Upper lobe of left lung (tissue), 6 donors: ENCODE measurements at regions not wholly inside any gene's neighbourhood (a gene's known extent, or its start where the extent isn't known, plus 50 kb on each side); places are given as distances from the start of the nearest gene placed in this dataset.
A peak's percentile ranks its signal among the peaks of the same experiment; 100 is the strongest.

Experiments used
- ATAC-seq, 2 donors: fragments of 200-7000 bp; cut with Tn5 transposase; one replicate each; pipeline ENCODE4 v1.9.1; 2022; ENCODE audit warnings: mild to moderate bottlenecking in 2 of 2, moderate library complexity in 2 of 2; ENCODE audit not compliant: low FRiP score in 2 of 2
- DNase-seq, 2 donors: peaks; one replicate each; pipeline ENCODE4 v3.0.0-alpha.2; 2019 to 2020
- H3K27ac ChIP-seq, 4 donors: fragments of 200-600 bp; sonication (generic); one replicate each; pipeline ENCODE4 v1.5.1; 2016 to 2019
- H3K27me3 ChIP-seq, 4 donors: fragments of 200-600 bp; sonication (generic); one replicate each; pipeline ENCODE4 v1.5.1; 2017 to 2019
- H3K36me3 ChIP-seq, 4 donors: fragments of 200-600 bp; sonication (generic); one replicate each; pipeline ENCODE4 v1.5.1; 2016 to 2019
- H3K4me1 ChIP-seq, 4 donors: fragments of 200-600 bp; sonication (generic); one replicate each; pipeline ENCODE4 v1.5.1; 2018 to 2019
- H3K4me3 ChIP-seq, 4 donors: fragments of 200-600 bp; sonication (generic); one replicate each; pipeline ENCODE4 v1.5.1; 2017 to 2019; ENCODE audit warnings: mild to moderate bottlenecking in 2 of 4, moderate library complexity in 1 of 4
- H3K9me3 ChIP-seq, 4 donors: fragments of 200-600 bp; sonication (generic); one replicate each; pipeline ENCODE4 v1.5.1; 2018 to 2019
- EP300 ChIP-seq, 4 donors: sonication (generic); formaldehyde crosslinking; IDR thresholded peaks; one replicate each; pipeline ENCODE4 v1.5.1; 2017; ENCODE audit warnings: antibody characterized with exemption in 4 of 4, control low read depth in 2 of 4
- POLR2A ChIP-seq, 4 donors: fragments of 450-650 bp; IDR thresholded peaks; one replicate each; pipeline ENCODE4 v1.5.1; 2016 to 2017; ENCODE audit warnings: antibody characterized with exemption in 4 of 4, mild to moderate bottlenecking in 2 of 4
- POLR2AphosphoS5 ChIP-seq, 2 donors: sonication (generic); formaldehyde crosslinking; IDR thresholded peaks; one replicate each; pipeline ENCODE4 v1.5.1; 2017; ENCODE audit warnings: antibody characterized with exemption in 2 of 2
- WGBS, 2 donors: methylation state at CpG; one replicate each; pipeline ENCODE4 v1.1.5; 2017 to 2018; 5-methylcytosine and 5-hydroxymethylcytosine counted together
- TF ChIP-seq, protein P1 (sequence below), 6 experiments: fragments of 450-650 bp in 4 of 6; fragments of 200-600 bp in 2 of 6; sonication (generic) in 2 of 6; IDR thresholded peaks; one replicate each; pipeline ENCODE4 v1.5.1; 2016 to 2019; ENCODE audit warnings: antibody characterized with exemption in 6 of 6
- donor health status: DM: no; HTN: no; CAD: no; lungs with moderate emphysema.
- donor health status: DM: no; HTN: yes; CAD: no; lungs with severe emphysema.

DNA sequence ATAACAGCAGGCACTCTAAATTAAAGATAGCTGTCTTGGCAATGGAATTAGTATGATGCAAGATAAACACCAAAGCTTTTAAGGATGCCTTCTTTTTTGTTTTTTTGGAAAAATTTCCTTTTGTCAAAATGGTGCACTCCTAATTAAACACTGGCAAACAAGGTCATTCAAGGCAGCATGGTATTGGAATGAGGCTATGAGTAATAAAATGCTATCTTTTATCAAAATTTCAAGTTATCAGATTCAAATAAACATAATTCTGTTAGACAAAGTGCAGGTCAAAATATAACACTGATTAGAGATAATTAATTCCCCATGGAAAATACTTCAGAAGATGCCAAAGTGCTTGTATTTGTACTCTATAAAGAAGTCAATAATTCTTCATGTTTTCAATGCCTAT is 514.1 kb downstream of the TENT5A start:
- Histone ChIP-seq H3K4me1 (no peaks in the 10 kb centered on the region), H3K36me3 (no peaks in the 10 kb centered on the region), H3K4me3 (no peak overlapping the region), H3K27ac (no peak overlapping the region), H3K9me3 (no peaks in the 10 kb centered on the region), H3K27me3 (no peaks in the 10 kb centered on the region)
- no peak for TF ChIP-seq POLR2AphosphoS5 (IDR thresholded peaks at IDR 0.05)
- TF ChIP-seq, protein P1, sequence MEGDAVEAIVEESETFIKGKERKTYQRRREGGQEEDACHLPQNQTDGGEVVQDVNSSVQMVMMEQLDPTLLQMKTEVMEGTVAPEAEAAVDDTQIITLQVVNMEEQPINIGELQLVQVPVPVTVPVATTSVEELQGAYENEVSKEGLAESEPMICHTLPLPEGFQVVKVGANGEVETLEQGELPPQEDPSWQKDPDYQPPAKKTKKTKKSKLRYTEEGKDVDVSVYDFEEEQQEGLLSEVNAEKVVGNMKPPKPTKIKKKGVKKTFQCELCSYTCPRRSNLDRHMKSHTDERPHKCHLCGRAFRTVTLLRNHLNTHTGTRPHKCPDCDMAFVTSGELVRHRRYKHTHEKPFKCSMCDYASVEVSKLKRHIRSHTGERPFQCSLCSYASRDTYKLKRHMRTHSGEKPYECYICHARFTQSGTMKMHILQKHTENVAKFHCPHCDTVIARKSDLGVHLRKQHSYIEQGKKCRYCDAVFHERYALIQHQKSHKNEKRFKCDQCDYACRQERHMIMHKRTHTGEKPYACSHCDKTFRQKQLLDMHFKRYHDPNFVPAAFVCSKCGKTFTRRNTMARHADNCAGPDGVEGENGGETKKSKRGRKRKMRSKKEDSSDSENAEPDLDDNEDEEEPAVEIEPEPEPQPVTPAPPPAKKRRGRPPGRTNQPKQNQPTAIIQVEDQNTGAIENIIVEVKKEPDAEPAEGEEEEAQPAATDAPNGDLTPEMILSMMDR (IDR thresholded peaks at IDR 0.05), result no peak
- TF ChIP-seq EP300 (IDR thresholded peaks at IDR 0.05), result no peak
- no peak for TF ChIP-seq POLR2A (IDR thresholded peaks at IDR 0.05)
- DNase-seq, result no peak
- no peak for ATAC-seq

DNA sequence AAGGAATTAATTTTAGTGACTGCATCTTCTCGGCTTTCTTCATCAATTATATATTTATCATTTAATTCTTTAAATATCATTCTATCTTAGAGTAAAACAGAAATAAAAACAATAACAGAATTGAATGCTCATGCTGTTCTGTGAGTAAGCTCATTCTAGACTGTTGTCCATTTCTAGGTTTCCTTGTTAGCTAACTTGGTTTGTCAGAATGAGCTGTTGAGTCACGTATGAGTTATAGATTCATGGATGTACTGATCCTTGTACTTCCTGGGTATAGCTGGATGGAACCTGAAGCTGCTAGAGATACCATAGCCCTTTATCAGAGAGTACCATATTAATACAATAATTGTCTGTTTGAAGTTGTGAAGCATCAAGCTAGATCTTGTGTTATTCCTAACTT is 515.3 kb downstream of the TENT5A start:
- Histone ChIP-seq H3K27me3 (no peaks in the 10 kb centered on the region), H3K36me3 (no peaks in the 10 kb centered on the region), H3K4me3 (no peak overlapping the region), H3K9me3 (no peaks in the 10 kb centered on the region), H3K27ac (no peak overlapping the region), H3K4me1 (no peaks in the 10 kb centered on the region)
- ATAC-seq, result no peak
- no peak for DNase-seq
- no peak for TF ChIP-seq POLR2AphosphoS5 (IDR thresholded peaks at IDR 0.05)
- no peak for TF ChIP-seq EP300 (IDR thresholded peaks at IDR 0.05)
- TF ChIP-seq, protein P1 (IDR thresholded peaks at IDR 0.05), result no peak
- TF ChIP-seq POLR2A (IDR thresholded peaks at IDR 0.05), result no peak
- 88 to 100% methylated on average over 2 of the region's 2 CpGs for WGBS, 2 donors

DNA sequence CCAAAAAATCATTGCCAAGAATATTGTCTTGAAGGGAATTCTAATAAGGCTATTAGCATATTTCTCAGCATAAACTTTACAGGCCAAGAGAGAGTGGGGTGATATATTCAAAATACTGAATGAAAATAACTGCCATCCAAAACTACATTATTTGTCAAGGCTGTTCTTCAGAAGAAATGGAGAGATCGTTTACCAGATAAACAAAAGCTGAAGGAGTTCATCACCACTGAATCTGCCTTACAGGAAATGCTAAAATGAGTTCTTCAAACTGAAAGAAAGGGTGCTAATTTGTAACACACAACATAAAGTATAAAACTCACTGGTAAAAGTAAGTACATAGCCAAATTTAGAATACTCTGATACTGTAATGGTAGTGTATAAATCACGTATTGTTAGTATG is 517.0 kb downstream of the TENT5A start:
- DNase-seq (no peak), ATAC-seq (no peak)
- WGBS, 2 donors, result 48 to 73% methylated on average over 2 of the region's 2 CpGs
- H3K27me3 ChIP-seq, result no peaks in the 10 kb centered on the region
- no peaks in the 10 kb centered on the region for H3K36me3 ChIP-seq
- TF ChIP-seq, protein P1 (IDR thresholded peaks at IDR 0.05), result no peak
- no peak for TF ChIP-seq POLR2A (IDR thresholded peaks at IDR 0.05)
- TF ChIP-seq EP300 (IDR thresholded peaks at IDR 0.05), result no peak
- TF ChIP-seq POLR2AphosphoS5 (IDR thresholded peaks at IDR 0.05), result no peak
- no peaks in the 10 kb centered on the region for H3K9me3 ChIP-seq
- no peak overlapping the region for H3K27ac ChIP-seq
- no peaks in the 10 kb centered on the region for H3K4me1 ChIP-seq
- H3K4me3 ChIP-seq, result no peak overlapping the region

DNA sequence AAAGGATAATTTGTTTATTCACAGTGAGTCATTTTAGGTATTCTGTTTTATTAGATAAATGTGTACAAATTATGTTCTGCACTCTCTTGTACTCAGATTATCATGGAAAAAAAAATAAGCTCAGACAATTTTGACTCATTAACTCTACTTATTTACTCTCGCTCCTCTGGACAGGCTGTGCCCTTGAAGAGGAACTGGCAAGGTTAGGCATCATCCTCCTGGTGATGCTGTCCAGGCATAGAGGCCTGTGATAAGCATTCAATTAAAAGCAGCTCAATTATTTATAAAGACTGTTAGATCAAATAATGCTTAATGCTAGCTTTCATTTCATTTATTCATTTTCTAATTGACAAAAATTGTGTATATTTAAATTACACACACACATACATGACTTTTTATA is 518.5 kb downstream of the TENT5A start:
- TF ChIP-seq POLR2AphosphoS5 (IDR thresholded peaks at IDR 0.05) (no peak), POLR2A (IDR thresholded peaks at IDR 0.05) (no peak), EP300 (IDR thresholded peaks at IDR 0.05) (no peak)
- TF ChIP-seq, protein P1 (IDR thresholded peaks at IDR 0.05), result no peak
- no peak overlapping the region for H3K27ac ChIP-seq
- no peaks in the 10 kb centered on the region for H3K36me3 ChIP-seq
- H3K27me3 ChIP-seq, result no peaks in the 10 kb centered on the region
- ATAC-seq (no peak), DNase-seq (no peak)
- 85 to 100% methylated on average over 1 of the region's 1 CpG for WGBS, 2 donors
- H3K4me3 ChIP-seq, result no peak overlapping the region
- no peaks in the 10 kb centered on the region for H3K9me3 ChIP-seq
- no peaks in the 10 kb centered on the region for H3K4me1 ChIP-seq

DNA sequence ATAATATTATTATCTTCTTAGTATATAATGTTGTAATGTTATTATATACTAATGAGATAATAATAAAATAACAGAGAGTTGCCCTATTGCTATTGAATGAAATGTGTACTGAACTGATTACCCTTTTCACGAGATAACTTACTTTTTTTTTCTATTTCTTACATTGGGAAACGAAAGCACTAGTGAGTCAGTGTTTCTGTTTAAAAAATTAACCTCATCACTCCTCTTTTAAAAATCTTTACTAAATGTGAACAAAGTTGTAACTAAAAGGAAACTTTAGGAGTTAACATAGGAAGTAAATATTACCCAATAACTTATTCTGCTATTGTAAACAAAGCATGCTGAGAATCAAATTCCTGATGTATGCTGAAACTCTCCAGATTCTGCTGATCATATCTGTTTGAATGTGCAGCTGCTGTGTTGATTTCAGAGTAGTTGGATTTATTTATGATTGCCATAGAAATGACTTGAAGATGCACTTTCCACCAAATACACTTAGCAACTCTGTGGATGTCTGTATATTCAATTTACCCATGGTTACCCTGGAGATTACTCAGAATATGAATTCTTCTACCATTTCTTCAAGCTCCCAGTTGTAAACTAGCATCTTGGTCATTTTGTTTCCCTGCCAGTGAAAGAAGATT is 523.4 kb downstream of the TENT5A start:
- Histone ChIP-seq H3K4me1 (no peaks in the 10 kb centered on the region), H3K27ac (no peak overlapping the region), H3K27me3 (no peaks in the 10 kb centered on the region), H3K4me3 (no peak overlapping the region), H3K36me3 (no peaks in the 10 kb centered on the region), H3K9me3 (no peaks in the 10 kb centered on the region)
- WGBS, 2 donors, result 28 to 35% methylated on average over 2 of the region's 2 CpGs
- TF ChIP-seq, protein P1 (IDR thresholded peaks at IDR 0.05), result no peak
- no peak for TF ChIP-seq POLR2AphosphoS5 (IDR thresholded peaks at IDR 0.05)
- TF ChIP-seq POLR2A (IDR thresholded peaks at IDR 0.05), result no peak
- DNase-seq (no peak), ATAC-seq (peak in 1 of 2 donors; percentile 43)
